DMS153 treated with DMSO at 0.1 percent for 48 hours (cell line): ENCODE measurements at regions not wholly inside any gene's neighbourhood (a gene's known extent, or its start where the extent isn't known, plus 50 kb on each side); places are given as distances from the start of the nearest gene placed in this dataset.

Source experiments
- DNase-seq: peaks from one replicate; lab custom pipeline; 2025; ENCODE audit not compliant: unreplicated experiment; lab: John Stamatoyannopoulos, UW

- DNase-seq, result no peak
Observed at GRCh38 chr1:68293609-68294366, 61.5 kb upstream of the WLS start.

GRCh38 chr1:68293122-68293521 is 60.8 kb upstream of the WLS start:
- DNase-seq, result no peak

DNA sequence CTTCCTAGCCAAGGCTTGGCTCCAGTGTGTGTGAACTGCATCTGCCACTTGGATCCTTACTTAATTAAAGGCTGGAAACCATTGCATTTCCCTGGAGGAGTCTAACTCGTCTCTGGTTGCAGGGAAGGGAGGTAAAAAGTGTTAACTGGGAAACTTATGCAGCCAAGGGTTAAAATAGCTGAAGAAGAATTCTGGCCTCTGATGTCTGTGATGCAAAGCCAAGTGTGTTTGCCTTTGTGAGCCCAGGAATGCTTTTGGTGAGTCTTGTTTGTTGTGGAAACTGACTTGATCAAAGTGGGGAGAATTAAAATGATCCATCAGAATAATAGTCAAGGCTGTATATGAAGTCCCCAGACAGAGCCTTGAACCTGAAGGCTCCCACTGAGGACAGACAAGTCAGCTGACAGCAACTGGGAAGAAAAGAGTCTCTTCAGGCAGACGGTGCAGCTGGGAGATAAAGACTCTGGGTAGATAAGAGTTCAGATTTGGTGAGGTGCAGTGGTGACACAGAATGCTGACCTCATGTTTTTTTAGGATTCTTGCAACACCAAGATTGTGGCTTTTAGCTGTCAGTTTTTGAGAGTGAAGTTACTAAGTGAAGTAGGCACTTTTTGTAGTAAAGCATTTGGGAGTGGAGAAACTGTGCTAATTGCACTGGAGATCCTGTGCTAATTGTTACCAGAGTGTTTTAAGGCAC is 59.5 kb upstream of the WLS start:
- DNase-seq, result no peak

GRCh38 chr1:68287241-68287640 is 54.9 kb upstream of the WLS start:
- no peak for DNase-seq

DNA sequence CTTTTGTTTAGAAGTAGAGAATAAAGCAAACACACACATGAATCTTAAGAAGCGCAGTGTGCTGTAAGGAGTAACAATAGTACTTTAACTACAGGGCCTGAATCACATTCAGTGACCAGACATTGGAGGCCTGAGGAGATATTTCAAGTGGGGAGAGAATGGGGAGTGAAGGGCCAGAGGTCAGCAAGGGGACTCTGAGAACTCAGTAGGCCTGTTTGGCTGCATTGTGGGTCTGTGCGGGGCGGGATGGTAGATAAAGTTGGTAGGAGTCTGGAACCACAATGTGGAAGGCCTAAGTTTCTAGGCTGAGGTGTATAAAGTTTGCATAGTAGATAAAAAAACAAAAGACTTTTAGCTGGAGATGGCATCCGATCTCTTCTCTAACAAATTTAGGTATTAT is 52.7 kb upstream of the WLS start:
- DNase-seq, result no peak

- DNase-seq, result no peak
Observed at GRCh38 chr1:68281946-68282615, 49.8 kb upstream of the WLS start.
